Left cardiac atrium (tissue), 4 donors: ENCODE measurements at regions not wholly inside any gene's neighbourhood (a gene's known extent, or its start where the extent isn't known, plus 50 kb on each side); places are given as distances from the start of the nearest gene placed in this dataset.
A peak's percentile ranks its signal among the peaks of the same experiment; 100 is the strongest.

ENCODE experiments used
- ATAC-seq, 2 donors: fragments of 200-7000 bp; cut with Tn5 transposase; one replicate each; pipeline ENCODE4 v1.9.1; 2020; ENCODE audit warnings: mild to moderate bottlenecking in 2 of 2, moderate library complexity in 2 of 2
- DNase-seq: peaks from one replicate; pipeline ENCODE4 v3.0.0-alpha.2; 2020
- intact Hi-C, 2 donors: fragments of 100-400 bp; cut with DNase I; formaldehyde crosslinking; loops; one replicate each; pipeline versions ENCODE4 v1.14.1 to v1.15.1; 2022 to 2023
- donor health status: DM: no; HTN: yes; CAD: no.
- donor health status: DM: no; HTN: yes; CAD: no; lungs with severe emphysema.
- donor health status: DM: yes; HTN: yes; CAD: no.
- donor health status: Dilated cardiomyopathy.

DNA sequence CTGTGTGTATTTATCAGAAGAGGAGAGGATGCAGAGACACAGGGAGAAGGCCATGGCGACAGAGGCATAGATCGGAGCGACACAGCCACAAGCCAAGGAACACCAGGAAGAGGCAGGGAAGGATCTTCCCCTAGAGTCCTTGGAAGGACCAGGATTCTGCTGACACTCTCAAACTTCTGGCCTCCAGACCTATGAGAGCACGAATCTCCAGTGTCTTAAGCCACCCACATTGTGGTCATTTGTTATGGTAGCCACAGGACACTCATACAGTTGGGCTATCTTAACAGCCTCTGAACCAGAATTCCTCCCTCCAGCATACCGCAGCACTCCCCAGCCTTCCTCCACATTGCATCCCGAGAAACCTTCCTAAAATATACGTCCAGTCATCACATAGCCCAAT lies 367.0 kb upstream of the MGMT start:
- DNase-seq, result no peak
- no peak for ATAC-seq
- intact Hi-C loops, result no loop called here

GRCh38 chr10:129101232-129101980 lies 365.6 kb upstream of the MGMT start:
- no peak for DNase-seq

DNA sequence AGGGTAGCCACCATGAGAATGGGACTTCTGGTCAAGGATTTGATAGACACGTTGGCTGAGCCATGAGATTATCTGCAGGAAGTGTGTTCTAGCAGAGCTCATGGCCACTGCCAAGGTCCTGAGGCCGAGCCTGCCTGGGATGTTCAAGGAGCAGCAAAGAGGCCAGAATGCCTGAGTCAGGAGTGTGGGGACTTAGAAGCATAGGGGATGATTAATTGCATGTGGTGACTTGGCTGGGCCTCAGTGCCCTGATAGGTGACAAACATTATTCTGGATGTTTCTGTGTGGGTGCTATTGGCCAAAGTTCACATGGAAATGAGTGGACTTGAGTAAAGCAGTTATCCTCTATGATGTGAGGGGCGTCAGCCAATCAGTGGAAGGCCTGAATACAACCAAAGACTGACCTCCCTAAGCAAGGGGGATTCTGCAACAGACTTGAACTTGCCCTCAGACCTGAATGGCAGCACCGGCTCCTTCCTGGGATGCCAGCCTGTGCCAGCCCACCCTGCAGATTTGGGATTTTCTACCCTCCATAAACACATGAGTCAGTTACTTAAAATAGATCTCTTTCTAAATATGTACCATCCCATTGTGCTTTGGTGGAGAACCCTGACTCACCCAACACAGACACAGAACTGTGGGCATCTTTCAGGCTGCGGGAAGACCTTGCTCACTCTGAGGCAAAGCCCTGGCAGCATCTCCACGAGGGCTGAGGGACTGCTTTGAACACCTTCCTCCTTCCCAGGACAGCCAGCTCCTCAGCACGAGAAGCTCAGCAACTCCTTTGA lies 363.9 kb upstream of the MGMT start:
- intact Hi-C loops, result no loop called here
- DNase-seq (peak; percentile 36), ATAC-seq (peak in 1 of 2 donors; percentile 51)

More at GRCh38 chr10:129101232-129101980, 365.6 kb upstream of the MGMT start:
- no peak for ATAC-seq
- intact Hi-C loops, result no loop called here

DNA sequence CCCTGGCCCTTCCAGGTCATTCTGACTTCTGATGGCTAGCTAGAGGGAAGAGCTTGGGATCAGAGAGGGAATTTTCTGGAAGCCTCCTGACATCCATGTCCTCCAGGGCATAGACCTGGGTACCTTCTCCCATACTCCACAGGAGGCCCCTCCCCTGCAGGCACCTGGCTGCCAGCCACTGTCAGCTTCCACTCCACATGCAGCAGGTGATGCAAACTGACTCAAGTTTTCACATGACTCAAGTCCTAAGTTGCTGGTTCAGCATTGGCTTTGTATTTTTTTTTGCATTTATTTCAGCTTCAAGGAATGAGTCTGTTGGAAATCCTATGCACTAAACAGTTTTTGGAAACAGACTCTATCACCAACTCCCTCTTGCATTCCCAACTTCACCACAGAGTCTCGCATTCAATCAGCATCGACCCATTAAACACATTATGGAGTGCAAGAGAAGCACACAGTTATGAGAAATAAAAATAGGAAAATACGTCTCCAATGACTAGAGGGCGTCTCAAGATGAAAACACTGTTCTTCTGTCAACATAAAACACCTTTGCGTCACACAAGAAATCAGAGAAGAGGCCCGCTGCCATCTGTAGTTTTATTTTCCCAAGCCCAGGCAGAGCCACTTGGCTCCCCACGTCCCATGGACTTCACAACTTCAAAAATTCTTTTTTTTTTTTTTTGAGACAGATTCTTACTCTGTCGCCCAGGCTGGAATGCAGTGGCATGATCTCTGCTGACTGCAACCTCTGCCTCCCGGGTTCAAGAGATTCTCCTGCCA lies 362.6 kb upstream of the MGMT start:
- DNase-seq, result no peak
- intact Hi-C loops, result no loop called here
- no peak for ATAC-seq

DNA sequence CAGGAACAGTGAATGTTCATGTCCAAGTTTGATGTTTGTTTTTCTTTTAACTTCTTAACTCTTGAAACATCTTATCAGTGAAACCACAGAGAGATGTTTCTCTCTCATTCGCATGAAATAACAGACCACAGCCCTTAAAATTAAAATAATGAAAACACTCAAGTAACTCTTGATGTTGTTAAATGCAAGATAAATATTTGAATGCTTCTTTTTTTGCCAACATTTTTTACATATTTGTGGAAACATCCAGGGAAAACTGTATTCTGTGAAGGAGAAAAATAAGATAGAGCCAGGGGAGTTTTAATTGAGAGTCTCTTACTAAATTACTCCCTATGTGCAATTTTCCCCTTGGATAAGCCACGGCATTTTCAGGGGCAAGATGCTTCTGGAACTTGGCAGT lies 361.8 kb upstream of the MGMT start:
- DNase-seq (no peak), ATAC-seq (no peak)
- intact Hi-C loops, result no loop called here

GRCh38 chr10:129106314-129106713 lies 360.7 kb upstream of the MGMT start:
- no peak for DNase-seq
- no peak for ATAC-seq
- intact Hi-C loops, result no loop called here

DNA sequence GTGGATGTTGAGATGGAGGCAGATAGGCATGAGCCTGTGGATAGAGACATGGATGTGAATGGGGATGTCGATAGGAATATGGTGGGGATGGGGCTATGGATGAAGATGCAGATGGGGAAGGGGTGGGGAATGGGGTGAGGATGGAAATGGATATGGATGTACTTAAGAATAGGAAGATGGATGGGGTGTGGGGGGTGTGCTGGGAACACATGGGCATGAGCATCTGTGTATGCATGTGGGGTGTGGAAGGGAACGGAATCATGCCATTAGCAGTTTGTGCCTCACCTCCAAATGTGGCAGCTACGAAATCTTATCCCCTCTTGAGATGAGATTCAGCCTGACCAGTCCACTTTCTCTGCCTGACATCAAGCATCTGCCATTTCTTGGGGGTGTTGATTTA lies 359.5 kb upstream of the MGMT start:
- DNase-seq, result no peak
- intact Hi-C loops, result no loop called here
- no peak for ATAC-seq

DNA sequence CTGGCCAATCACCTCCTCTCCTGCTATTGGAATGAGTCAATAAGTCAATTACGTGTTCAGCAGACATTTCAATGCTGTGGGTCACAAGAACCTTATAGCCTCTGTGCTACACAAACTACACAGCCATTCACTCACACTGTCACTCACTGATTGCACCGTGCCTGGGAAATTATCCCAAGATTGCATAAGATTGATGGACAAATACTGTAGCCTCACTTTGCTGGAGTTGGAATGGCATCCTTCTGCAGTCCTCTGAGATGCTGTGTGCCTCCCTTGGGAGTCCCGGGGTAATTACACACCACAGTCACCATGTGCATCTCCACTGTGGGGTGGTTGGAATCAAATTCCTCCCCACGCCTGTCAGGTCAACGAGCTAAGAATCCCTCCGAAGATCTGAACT lies 358.7 kb upstream of the MGMT start:
- ATAC-seq, result peak in 1 of 2 donors; percentile 69
- intact Hi-C loops, result no loop called here
- DNase-seq, result no peak

DNA sequence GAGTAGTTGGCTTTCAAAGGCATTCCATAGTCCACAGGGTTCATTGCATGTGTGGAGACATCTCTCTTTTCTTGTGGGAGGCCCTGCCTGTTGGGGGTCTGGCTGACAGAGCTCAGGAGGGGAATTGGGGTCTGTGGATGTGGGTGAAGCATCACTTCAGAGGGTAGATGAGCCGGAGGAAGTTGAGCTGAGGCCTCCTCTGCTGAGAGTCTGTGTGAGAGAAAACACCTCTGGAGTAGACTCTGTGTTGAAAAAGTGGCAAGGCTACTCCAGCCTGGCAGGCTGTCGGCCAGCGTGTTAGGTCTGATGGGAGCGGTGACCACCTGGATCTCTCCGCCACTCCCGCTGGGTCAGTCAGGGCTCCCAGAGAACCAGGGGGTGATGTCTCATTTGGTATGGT lies 358.0 kb upstream of the MGMT start:
- DNase-seq (no peak), ATAC-seq (no peak)
- intact Hi-C loops, result no loop called here

DNA sequence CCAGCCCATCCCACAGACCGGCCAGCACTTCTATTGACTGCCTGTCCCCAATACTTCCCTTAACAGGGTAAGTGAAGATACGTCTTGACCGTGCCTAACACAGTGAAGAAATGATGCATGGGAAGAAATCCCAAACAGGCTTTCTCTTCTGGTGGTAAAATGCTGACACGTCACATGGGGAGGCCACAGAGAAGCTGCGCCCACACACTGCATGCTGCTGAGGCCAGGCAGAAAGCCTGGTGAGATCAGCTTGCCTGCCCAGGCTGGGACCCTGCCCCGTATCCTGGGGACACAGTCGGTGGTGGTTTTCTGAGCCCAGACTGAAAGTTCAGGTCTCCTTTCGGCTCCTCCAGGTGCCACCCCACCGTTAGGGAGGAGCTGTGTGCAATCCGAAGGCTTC lies 356.3 kb upstream of the MGMT start:
- DNase-seq (no peak), ATAC-seq (no peak)
- intact Hi-C loops, result no loop called here

DNA sequence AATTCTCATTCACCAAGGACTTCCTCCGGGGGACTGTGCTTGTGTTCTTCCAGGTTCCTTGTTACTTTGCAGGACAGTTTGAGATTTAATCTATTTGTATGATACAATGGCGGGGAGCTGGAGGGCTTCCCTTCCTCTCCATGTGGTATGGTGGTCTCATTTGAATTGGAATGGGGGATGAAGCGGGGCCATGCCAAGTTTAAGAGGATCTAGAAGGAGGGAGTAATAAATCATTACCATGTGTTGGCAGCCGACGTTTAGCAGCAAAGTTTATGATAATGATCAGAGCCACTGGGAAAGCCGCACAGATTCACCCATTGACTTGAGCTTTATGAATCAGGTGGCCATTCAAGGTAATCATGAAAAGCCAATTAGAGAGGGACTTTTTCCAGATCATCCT lies 355.1 kb upstream of the MGMT start:
- DNase-seq (no peak), ATAC-seq (no peak)
- intact Hi-C loops, result no loop called here

GRCh38 chr10:129114588-129114987 lies 352.5 kb upstream of the MGMT start:
- intact Hi-C loops, result no loop called here
- no peak for ATAC-seq
- no peak for DNase-seq

DNA sequence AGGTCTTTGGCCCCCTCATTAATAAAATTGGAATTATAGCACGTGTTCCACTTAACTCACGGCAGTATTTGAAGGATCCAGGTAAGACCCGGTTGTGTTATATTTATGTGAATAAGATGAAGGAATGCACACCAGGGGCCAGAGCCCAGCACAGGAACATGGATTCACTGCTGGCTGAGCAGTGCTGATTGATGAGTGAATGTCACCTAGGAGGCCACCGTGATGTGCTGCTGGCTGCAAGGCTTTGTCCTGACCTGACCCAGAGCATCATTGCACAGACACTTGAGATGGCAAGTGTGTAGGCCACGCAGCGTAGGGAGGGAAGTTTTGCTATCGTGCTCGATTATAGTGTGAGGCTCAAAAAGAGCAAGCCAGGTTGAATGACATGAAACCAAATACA lies 350.7 kb upstream of the MGMT start:
- DNase-seq (no peak), ATAC-seq (no peak)
- intact Hi-C loops, result no loop called here

GRCh38 chr10:129120441-129120840 lies 346.6 kb upstream of the MGMT start:
- DNase-seq, result no peak
- no peak for ATAC-seq
- intact Hi-C loops, result no loop called here

DNA sequence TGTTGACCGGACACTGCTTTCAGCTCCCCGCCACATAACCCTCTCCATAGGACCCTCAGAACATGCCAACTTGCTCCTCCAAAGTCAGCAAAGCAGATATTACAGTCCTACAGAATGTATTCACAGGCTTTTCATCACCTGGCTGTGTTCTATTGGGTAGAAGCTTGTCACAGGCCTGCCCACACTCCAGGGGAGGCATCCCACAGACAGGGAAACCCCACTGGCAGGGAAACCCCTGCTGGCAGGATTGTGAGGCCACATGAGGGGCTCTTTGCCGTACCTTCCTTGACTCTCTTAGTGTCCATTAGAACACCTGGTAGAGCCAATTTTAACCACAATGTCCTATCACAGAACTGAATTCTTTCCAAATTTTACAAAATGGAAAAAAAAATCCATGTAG lies 344.2 kb upstream of the MGMT start:
- intact Hi-C loops, result no loop called here
- DNase-seq, result no peak
- no peak for ATAC-seq

DNA sequence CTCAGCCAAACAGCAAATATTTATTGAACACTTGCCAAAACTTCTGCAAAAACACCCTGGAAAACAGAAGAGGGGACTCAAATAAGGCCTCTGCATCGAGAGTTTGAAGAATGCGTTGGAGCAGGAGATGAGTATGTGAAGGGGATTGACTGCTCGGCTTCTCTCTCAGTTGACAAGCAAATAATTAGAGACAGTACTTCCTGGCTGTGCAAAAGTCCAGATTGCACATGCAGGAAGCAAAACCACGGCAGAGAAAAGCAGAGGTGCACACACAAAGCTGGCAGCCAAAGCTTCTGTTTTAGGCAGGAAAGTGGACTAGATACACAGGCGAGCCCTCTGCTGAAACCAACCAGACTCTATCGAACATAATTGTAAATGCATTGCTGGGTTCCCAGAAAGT lies 343.6 kb upstream of the MGMT start:
- no peak for DNase-seq
- no peak for ATAC-seq
- intact Hi-C loops, result no loop called here

DNA sequence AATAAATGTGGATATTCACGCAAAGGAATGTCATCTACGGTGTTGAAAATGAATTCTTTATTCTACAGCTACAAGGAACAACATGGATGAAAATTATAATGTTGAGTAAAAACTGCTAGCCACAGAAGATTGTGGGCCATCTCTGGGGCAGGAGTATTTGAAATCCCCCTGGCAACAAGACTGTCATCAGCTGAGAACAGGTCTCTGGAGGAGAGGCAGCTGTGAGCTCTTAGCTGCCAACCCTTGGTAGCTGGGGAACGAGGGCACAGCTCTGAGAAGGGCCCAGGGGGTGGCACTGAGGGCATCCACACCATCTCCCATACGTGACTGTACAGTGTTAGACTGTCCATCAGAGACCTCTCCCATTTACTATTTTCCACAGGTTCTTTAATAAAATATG lies 340.1 kb upstream of the MGMT start:
- intact Hi-C loops, result no loop called here
- ATAC-seq (no peak), DNase-seq (no peak)

- ATAC-seq (peak; percentile 16 to 79), DNase-seq (no peak)
- intact Hi-C loops, result no loop called here
Measured at GRCh38 chr10:129131457-129132132, 335.4 kb upstream of the MGMT start.

DNA sequence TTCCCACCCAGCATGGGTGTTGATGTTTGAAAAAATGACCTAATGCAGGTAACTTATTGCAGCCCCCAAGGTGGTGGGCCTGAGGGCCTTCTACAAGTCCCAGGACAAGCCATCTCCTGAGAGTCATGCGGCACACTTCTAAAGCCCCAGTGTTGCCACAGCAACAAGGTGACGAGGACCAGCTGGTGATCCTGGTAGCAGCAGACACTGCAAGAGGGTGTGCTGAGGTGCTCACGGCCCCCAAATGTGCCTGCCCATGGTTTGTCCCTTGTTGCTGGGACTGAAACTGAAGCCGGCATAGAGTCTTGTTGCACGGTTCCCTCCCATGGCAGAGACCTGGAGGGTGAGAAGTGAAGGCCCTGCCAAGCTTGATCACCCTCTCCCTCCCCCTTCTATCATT lies 333.2 kb upstream of the MGMT start:
- ATAC-seq (no peak), DNase-seq (no peak)
- intact Hi-C loops, result no loop called here

- ATAC-seq (no peak), DNase-seq (no peak)
- intact Hi-C loops, result no loop called here
Measured at GRCh38 chr10:129134371-129134770, 332.7 kb upstream of the MGMT start.
